ENCODE measurements at regions not wholly inside any gene's neighbourhood (a gene's known extent, or its start where the extent isn't known, plus 50 kb on each side); places are given as distances from the start of the nearest gene placed in this dataset.

GRCh38 chrX:3219667-3220066, 126.8 kb downstream of the MXRA5 start:
- H3K4me1 ChIP-seq (ENCODE audit: control insufficient read depth, insufficient read depth, low read length) = no peaks in the 10 kb centered on the region
- no peaks in the 10 kb centered on the region for H3K27me3 ChIP-seq (ENCODE audit: control insufficient read depth, insufficient read depth, low read length)
- no peaks in the 10 kb centered on the region for H3K9me3 ChIP-seq (replicated peaks; ENCODE audit: low read length)
- no peak overlapping the region for H3K4me2 ChIP-seq (ENCODE audit: low read length)
- no peaks in the 10 kb centered on the region for H3K36me3 ChIP-seq (ENCODE audit: insufficient read depth, low read length)
- no peak overlapping the region for H3K9ac ChIP-seq (ENCODE audit: low read depth, low read length)
- no peak overlapping the region for H3K4me3 ChIP-seq (ENCODE audit: low read length)

- H3K4me2 ChIP-seq (ENCODE audit: low read length) = no peak overlapping the region
- H3K4me3 ChIP-seq (ENCODE audit: low read length) = no peak overlapping the region
- no peaks in the 10 kb centered on the region for H3K4me1 ChIP-seq (ENCODE audit: control insufficient read depth, insufficient read depth, low read length)
- no peaks in the 10 kb centered on the region for H3K27me3 ChIP-seq (ENCODE audit: control insufficient read depth, insufficient read depth, low read length)
- no peaks in the 10 kb centered on the region for H3K9me3 ChIP-seq (replicated peaks; ENCODE audit: low read length)
- H3K9ac ChIP-seq (ENCODE audit: low read depth, low read length) = no peak overlapping the region
- H3K36me3 ChIP-seq (ENCODE audit: insufficient read depth, low read length) = no peaks in the 10 kb centered on the region
These were observed 127.2 kb downstream of the MXRA5 start for GRCh38 chrX:3219231-3219630.

GRCh38 chrX:3218442-3218841, 128.0 kb downstream of the MXRA5 start:
- no peaks in the 10 kb centered on the region for H3K9me3 ChIP-seq (replicated peaks; ENCODE audit: low read length)
- H3K9ac ChIP-seq (ENCODE audit: low read depth, low read length) = no peak overlapping the region
- no peaks in the 10 kb centered on the region for H3K27me3 ChIP-seq (ENCODE audit: control insufficient read depth, insufficient read depth, low read length)
- H3K4me2 ChIP-seq (ENCODE audit: low read length) = no peak overlapping the region
- no peaks in the 10 kb centered on the region for H3K36me3 ChIP-seq (ENCODE audit: insufficient read depth, low read length)
- no peak overlapping the region for H3K4me3 ChIP-seq (ENCODE audit: low read length)
- H3K4me1 ChIP-seq (ENCODE audit: control insufficient read depth, insufficient read depth, low read length) = no peaks in the 10 kb centered on the region

GRCh38 chrX:3216581-3217180, 129.8 kb downstream of the MXRA5 start:
- Histone ChIP-seq H3K9ac (ENCODE audit: low read depth, low read length) (no peak overlapping the region), H3K36me3 (ENCODE audit: insufficient read depth, low read length) (no peaks in the 10 kb centered on the region), H3K4me3 (ENCODE audit: low read length) (no peak overlapping the region), H3K4me1 (ENCODE audit: control insufficient read depth, insufficient read depth, low read length) (no peaks in the 10 kb centered on the region), H3K4me2 (ENCODE audit: low read length) (no peak overlapping the region), H3K27me3 (ENCODE audit: control insufficient read depth, insufficient read depth, low read length) (no peaks in the 10 kb centered on the region), H3K9me3 (replicated peaks; ENCODE audit: low read length) (no peaks in the 10 kb centered on the region)

GRCh38 chrX:3215249-3215648, 131.2 kb downstream of the MXRA5 start:
- no peak overlapping the region for H3K9ac ChIP-seq (ENCODE audit: low read depth, low read length)
- no peaks in the 10 kb centered on the region for H3K27me3 ChIP-seq (ENCODE audit: control insufficient read depth, insufficient read depth, low read length)
- no peaks in the 10 kb centered on the region for H3K36me3 ChIP-seq (ENCODE audit: insufficient read depth, low read length)
- H3K4me1 ChIP-seq (ENCODE audit: control insufficient read depth, insufficient read depth, low read length) = no peaks in the 10 kb centered on the region
- no peak overlapping the region for H3K4me3 ChIP-seq (ENCODE audit: low read length)
- H3K4me2 ChIP-seq (ENCODE audit: low read length) = no peak overlapping the region
- H3K9me3 ChIP-seq (replicated peaks; ENCODE audit: low read length) = no peaks in the 10 kb centered on the region

- H3K4me2 ChIP-seq (ENCODE audit: low read length) = no peak overlapping the region
- H3K4me1 ChIP-seq (ENCODE audit: control insufficient read depth, insufficient read depth, low read length) = no peaks in the 10 kb centered on the region
- no peaks in the 10 kb centered on the region for H3K9me3 ChIP-seq (replicated peaks; ENCODE audit: low read length)
- no peak overlapping the region for H3K4me3 ChIP-seq (ENCODE audit: low read length)
- no peaks in the 10 kb centered on the region for H3K36me3 ChIP-seq (ENCODE audit: insufficient read depth, low read length)
- H3K27me3 ChIP-seq (ENCODE audit: control insufficient read depth, insufficient read depth, low read length) = no peaks in the 10 kb centered on the region
- no peak overlapping the region for H3K9ac ChIP-seq (ENCODE audit: low read depth, low read length)
These were observed 140.1 kb downstream of the MXRA5 start for GRCh38 chrX:3206314-3206713.

GRCh38 chrX:3204606-3205005, 141.8 kb downstream of the MXRA5 start:
- H3K9ac ChIP-seq (ENCODE audit: low read depth, low read length) = no peak overlapping the region
- no peak overlapping the region for H3K4me2 ChIP-seq (ENCODE audit: low read length)
- H3K9me3 ChIP-seq (replicated peaks; ENCODE audit: low read length) = no peaks in the 10 kb centered on the region
- H3K36me3 ChIP-seq (ENCODE audit: insufficient read depth, low read length) = no peaks in the 10 kb centered on the region
- no peaks in the 10 kb centered on the region for H3K4me1 ChIP-seq (ENCODE audit: control insufficient read depth, insufficient read depth, low read length)
- H3K4me3 ChIP-seq (ENCODE audit: low read length) = no peak overlapping the region
- H3K27me3 ChIP-seq (ENCODE audit: control insufficient read depth, insufficient read depth, low read length) = no peaks in the 10 kb centered on the region

GRCh38 chrX:3195845-3196244, 150.6 kb downstream of the MXRA5 start:
- Histone ChIP-seq H3K9ac (ENCODE audit: low read depth, low read length) (no peak overlapping the region), H3K4me2 (ENCODE audit: low read length) (no peak overlapping the region), H3K36me3 (ENCODE audit: insufficient read depth, low read length) (no peaks in the 10 kb centered on the region), H3K4me3 (ENCODE audit: low read length) (no peak overlapping the region), H3K9me3 (replicated peaks; ENCODE audit: low read length) (no peaks in the 10 kb centered on the region), H3K4me1 (ENCODE audit: control insufficient read depth, insufficient read depth, low read length) (no peaks in the 10 kb centered on the region), H3K27me3 (ENCODE audit: control insufficient read depth, insufficient read depth, low read length) (no peaks in the 10 kb centered on the region)

GRCh38 chrX:3192835-3193234, 151.6 kb downstream of the ARSF start:
- no peaks in the 10 kb centered on the region for H3K9me3 ChIP-seq (replicated peaks; ENCODE audit: low read length)
- H3K27me3 ChIP-seq (ENCODE audit: control insufficient read depth, insufficient read depth, low read length) = no peaks in the 10 kb centered on the region
- H3K36me3 ChIP-seq (ENCODE audit: insufficient read depth, low read length) = no peaks in the 10 kb centered on the region
- H3K4me3 ChIP-seq (ENCODE audit: low read length) = no peak overlapping the region
- H3K9ac ChIP-seq (ENCODE audit: low read depth, low read length) = no peak overlapping the region
- H3K4me1 ChIP-seq (ENCODE audit: control insufficient read depth, insufficient read depth, low read length) = no peaks in the 10 kb centered on the region
- no peak overlapping the region for H3K4me2 ChIP-seq (ENCODE audit: low read length)

GRCh38 chrX:3191796-3192195, 150.5 kb downstream of the ARSF start:
- Histone ChIP-seq H3K27me3 (ENCODE audit: control insufficient read depth, insufficient read depth, low read length) (no peaks in the 10 kb centered on the region), H3K36me3 (ENCODE audit: insufficient read depth, low read length) (no peaks in the 10 kb centered on the region), H3K4me2 (ENCODE audit: low read length) (no peak overlapping the region), H3K9me3 (replicated peaks; ENCODE audit: low read length) (no peaks in the 10 kb centered on the region), H3K4me3 (ENCODE audit: low read length) (no peak overlapping the region), H3K4me1 (ENCODE audit: control insufficient read depth, insufficient read depth, low read length) (no peaks in the 10 kb centered on the region), H3K9ac (ENCODE audit: low read depth, low read length) (no peak overlapping the region)

- Histone ChIP-seq H3K9ac (ENCODE audit: low read depth, low read length) (no peak overlapping the region), H3K4me2 (ENCODE audit: low read length) (no peak overlapping the region)
These were observed 149.9 kb downstream of the ARSF start for GRCh38 chrX:3191201-3191600.

GRCh38 chrX:3184176-3184930, 143.1 kb downstream of the ARSF start:
- no peaks in the 10 kb centered on the region for H3K4me1 ChIP-seq (ENCODE audit: control insufficient read depth, insufficient read depth, low read length)
- H3K9ac ChIP-seq (ENCODE audit: low read depth, low read length) = no peak overlapping the region
- H3K36me3 ChIP-seq (ENCODE audit: insufficient read depth, low read length) = no peaks in the 10 kb centered on the region
- no peak overlapping the region for H3K4me2 ChIP-seq (ENCODE audit: low read length)
- no peaks in the 10 kb centered on the region for H3K27me3 ChIP-seq (ENCODE audit: control insufficient read depth, insufficient read depth, low read length)
- no peak overlapping the region for H3K4me3 ChIP-seq (ENCODE audit: low read length)
- no peaks in the 10 kb centered on the region for H3K9me3 ChIP-seq (replicated peaks; ENCODE audit: low read length)

More at GRCh38 chrX:3191201-3191600, 149.9 kb downstream of the ARSF start:
- H3K4me3 ChIP-seq (ENCODE audit: low read length) = no peak overlapping the region
- H3K27me3 ChIP-seq (ENCODE audit: control insufficient read depth, insufficient read depth, low read length) = no peaks in the 10 kb centered on the region
- H3K4me1 ChIP-seq (ENCODE audit: control insufficient read depth, insufficient read depth, low read length) = no peaks in the 10 kb centered on the region
- H3K9me3 ChIP-seq (replicated peaks; ENCODE audit: low read length) = no peaks in the 10 kb centered on the region
- H3K36me3 ChIP-seq (ENCODE audit: insufficient read depth, low read length) = no peaks in the 10 kb centered on the region

Measured in skeletal muscle satellite cell (primary cell).